Activated CD8-positive, alpha-beta memory T cell treated with anti-CD3 and anti-CD28 coated beads, Interleukin-2, amount 50 U/mL, for 1 hour (primary cell): ENCODE measurements at regions not wholly inside any gene's neighbourhood (a gene's known extent, or its start where the extent isn't known, plus 50 kb on each side); places are given as distances from the start of the nearest gene placed in this dataset.
"Not testable (repeated sequence)": the region's sequence is repeated elsewhere in the genome, so short reads cannot be mapped to it uniquely, and the experiment has no call there.

Experiments
- DNase-seq: peaks from one replicate; pipeline ENCODE4 v3.0.0-alpha.2; 2020; ENCODE audit errors: extremely low read depth

DNA sequence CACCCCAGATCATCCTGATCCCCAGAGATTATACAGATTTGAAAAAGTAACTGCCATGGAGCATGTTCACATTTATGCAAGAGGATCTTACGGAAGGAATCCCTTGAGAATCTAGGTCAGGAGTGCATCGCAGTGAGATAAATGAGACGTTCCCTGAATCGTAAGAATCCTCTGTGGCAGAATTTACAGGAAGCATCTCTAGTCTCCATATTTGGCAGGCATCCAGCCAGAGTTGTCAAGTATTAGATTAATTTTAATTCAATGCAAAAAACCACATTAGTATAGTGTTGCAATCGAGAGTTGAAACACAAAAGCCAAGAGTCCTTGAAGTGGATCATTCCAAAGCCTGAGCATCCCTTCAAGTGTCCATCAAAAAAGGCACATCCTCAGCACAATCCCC is 100.8 kb downstream of the RRAGC start:
- no peak for DNase-seq

DNA sequence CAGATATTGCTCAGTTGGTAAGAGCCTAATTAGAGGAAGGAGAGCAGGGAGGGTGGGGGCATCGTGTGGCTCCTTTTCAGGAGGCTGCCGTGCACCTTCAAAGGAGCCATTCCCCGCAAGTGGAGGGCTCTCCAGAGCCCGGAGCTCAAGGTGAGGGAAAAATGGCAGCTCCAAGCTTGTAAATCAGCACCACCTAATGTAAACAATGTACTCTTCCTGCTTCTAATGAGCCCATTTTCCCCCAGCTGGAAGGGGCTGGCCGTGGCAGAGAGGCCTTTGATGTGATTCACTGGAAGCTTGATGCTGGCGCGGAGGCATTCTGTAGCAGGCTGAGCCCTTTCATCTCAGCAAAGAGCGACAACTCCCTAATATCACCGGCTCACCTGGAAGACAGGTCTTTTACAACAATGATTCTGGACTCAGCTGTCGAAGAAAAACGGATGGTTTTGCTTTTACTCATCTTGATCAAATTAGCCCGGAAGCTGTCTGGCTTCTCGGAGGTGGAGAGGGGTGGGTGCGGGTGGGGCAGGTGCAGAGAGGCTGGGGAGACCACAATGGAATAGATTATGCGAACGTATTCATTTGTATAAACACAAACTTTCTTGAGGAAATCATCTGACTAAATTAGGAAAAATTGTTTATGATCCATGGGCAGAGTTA is 112.5 kb downstream of the RRAGC start:
- no peak for DNase-seq

- no peak for DNase-seq
These were observed 113.1 kb downstream of the RRAGC start for GRCh38 chr1:38746402-38746935.

DNA sequence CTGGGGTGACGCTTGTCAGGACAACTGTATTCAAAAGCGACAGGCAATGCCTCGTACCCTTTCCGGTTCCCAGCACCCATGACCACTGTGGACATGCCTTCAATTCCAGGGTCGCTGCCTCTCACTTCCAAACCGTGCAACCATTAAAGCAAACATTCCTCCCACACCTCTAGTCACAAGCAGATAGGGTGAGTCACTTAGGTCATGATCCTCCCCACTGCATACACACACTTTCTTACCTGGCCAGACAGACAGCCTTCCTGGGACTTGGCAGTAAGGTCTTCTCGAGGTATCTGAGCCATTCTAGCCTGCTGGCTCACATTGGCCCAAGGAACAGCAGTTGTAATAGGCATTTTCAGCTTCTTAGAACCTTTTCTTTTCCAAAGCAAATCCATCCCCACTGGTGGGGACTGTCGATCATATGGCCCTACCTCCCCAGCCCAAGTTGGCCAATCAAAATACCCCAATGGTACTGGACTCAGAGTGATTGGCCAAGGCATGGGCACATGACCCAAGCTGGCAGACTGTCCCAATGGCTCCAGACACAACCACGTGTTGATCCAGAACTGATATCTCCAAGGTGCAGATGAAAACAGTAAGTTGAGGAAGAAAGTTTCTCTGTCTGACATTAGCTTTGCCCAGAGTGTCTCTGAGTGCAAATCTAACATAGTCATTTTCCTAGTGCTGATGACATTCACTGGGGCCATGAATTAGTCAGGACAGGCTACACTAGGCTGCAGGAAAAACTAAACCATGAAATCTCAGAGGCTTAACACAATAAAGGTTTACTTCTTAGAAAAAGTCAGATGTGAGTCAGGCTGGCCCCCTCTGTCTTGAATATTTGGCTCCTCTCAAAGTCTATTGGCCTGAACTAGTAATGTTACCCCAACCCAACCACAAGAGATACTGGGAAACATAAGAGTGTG is 113.8 kb downstream of the RRAGC start:
- no peak for DNase-seq

DNA sequence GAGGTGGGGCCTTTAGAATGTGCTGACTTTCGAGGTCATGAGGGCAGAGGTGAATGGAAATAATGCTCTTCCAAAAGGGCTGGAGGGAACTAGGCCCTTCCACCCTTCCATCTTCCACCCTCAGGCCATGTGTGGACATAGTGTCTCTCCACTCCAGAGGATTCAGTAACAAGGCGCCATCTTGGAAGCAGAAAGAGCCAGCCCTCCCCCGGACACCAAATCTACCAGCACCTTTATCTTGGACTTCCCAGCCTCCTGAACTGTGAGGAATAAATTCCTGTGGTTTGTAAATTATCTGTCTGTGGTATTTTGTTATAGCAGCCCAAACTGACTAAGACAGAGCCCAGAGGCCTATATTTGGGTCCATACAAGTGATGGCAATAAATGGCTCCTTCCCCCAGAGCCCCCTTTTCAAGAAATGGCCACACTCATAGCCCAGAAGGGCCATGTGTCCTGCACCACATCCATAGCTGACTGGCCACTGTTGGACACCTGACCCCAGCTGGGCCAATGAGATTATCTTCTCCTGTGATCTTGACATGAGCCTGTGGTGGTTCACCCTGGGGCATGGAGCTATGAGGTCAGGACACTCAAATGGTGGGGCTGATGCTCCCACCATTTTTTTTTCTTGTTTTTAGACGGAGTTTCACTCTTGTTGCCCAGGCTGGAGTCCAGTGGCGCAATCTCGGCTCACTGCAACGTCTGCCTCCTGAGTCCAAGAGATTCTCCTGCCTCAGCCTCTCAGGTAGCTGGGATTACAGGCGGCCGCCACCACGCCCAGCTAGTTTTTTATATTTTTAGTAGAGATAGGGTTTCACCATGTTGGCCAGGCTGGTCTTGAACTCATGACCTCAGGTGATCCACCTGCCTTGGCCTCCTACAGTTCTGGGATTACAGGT is 114.9 kb downstream of the RRAGC start:
- no peak for DNase-seq

- no peak for DNase-seq
These were observed 116.4 kb downstream of the RRAGC start for GRCh38 chr1:38743184-38743583.

- no peak for DNase-seq
These were observed 118.2 kb downstream of the RRAGC start for GRCh38 chr1:38741341-38741740.

DNA sequence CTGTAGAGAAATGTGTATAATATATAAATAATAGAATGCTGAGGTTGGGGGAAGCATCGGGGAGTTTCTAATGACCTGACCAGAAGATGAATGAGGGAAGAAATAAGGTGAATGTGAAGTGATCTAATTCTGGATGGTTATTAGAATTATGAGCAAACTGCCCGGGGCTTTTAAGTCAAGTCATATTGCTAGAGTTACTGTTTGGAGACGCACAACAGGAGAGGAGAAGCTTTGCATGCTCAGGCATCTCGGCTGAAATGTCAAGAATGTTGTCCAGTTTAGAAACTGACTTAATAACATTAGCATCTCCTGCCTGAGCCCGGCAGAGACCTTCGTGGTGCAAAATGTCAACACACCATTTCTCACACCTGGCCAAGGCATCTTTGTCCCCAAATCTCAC is 119.1 kb downstream of the RRAGC start:
- DNase-seq = no peak

DNA sequence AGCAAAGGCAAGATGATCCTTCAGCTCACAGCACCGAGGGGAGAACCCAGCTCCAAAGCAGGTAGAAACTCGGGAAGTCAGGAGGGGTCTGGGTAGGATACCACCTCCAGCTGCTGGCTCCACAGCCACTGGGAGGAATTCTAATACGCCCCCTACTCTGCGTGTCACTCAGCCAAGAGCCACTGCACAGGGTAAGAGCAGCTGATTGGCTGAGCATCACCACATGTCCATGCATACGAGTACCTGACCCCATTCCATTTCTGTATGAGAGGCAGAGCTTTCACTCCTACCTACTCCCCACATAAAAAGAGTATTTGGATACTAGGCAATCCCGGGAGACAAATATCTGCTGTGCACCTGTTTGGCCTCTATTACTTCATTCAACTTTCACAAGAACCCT is 121.4 kb downstream of the RRAGC start:
- DNase-seq = no peak

DNA sequence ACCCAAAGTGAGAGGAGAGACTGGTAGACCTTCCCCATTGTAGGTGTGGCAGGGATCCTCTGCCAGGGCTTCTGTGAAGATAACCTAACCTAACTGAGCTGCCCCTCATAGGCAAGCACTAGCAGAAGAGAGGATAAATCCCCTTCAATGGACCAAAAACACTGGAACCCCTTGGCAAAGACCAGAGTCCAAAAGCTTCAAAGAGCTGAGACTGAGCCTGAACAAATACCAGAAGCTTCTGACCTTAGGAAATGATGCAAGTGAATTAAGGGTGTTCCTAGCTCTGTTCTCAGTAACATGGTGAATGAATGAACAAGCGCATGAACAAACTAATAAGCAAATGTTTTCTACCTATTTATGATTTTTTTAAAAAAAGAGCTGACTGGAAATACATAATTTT is 123.2 kb downstream of the RRAGC start:
- DNase-seq = no peak

DNA sequence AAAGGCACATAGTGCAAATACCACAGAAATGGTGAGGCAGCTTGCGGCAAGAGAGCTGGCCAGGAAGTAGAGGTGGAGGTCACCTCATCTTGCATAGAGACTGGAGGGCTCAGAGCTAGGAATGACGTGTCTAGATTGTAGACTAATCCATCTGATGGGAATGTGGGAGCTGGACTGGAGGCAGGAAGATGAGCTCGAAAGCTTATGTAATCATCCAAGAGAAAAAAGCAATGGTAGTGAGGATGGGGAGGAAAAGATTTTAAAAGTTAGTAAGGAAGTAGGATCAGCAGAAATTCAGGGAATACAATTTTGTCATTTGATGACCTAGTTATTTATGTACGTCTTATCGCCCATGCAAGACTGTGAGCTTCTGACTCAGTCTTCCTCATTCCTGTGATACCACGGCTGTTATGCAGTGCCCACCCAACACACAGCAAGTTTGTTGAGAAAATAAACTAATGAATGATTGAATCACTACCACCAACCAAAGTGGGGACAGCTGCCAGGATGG is 123.9 kb downstream of the RRAGC start:
- no peak for DNase-seq

DNA sequence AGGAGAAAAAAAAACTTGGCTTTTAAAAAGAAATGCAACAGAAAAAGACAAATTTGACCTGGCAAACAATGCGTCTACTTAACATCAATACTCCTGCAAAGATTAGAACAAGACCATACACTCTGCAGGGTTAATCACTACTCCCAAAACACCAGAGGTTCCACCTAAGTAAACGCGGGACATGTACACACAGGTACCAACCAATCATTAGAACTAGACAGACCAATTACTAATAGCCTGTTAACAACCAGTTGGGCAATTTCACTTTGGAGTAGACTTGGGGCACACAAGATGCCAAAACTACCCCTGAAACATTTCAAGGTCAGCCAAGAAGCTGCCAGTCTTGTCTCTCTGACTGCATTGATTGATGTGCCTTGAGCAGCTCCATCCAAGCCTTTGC is 125.8 kb downstream of the RRAGC start:
- no peak for DNase-seq

DNA sequence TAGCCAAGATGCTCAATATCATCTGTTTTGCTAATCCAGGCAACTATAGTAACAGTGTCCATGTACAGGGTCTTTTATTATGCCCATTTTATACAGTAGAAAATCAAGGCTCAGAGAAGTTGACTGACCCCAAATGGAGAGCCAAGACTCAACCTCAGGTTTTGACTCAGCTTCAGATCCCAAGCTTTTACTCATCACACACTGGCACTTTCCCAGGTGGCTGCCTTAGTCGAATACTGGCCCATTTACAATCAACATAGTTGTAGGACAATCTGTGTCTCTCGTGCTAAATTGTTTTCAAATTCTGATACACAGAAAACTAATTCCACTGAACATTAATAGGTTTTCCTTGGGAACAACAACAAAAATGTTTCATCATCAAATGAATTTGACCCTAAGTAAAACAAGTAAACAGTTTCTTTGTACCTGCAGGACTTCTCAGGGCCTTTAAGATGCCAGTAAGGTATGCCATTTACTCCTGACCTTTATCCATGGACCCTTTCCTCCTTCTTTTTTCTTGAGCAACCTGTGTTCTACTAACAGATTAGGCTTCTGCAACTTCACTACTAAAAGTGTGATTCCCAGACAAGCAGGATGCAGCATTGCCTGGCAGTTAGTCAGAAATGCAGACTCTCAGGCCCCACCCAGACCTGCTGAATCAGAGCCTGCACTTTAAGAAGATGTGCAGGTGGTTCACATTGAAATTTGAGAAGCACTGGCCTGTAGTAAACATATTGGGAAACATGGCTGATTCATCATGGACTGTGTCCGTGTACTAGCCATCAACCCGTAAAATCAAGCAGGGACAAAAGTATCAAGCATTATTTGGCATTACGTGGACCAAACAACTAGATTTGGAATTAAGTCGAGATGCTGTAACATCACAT is 128.8 kb downstream of the RRAGC start:
- no peak for DNase-seq

DNA sequence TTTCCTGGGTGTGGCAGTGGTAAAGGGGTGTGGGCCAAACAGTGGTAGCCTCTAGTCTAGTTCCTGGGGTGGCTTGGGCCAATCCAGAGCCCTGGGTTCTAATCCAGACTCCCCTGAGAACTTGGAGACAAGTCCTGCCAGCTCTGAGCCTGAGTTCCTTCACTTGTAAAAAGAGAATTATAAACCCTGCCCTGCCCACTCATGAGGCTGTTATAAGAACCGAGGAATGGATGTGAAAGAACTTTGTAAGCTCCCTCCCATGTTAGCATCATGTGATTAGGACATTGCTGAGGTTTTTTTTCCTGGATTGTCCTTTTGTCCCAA is 131.0 kb downstream of the RRAGC start:
- DNase-seq = no peak

- DNase-seq = no peak
These were observed 131.6 kb downstream of the RRAGC start for GRCh38 chr1:38727684-38728584.

DNA sequence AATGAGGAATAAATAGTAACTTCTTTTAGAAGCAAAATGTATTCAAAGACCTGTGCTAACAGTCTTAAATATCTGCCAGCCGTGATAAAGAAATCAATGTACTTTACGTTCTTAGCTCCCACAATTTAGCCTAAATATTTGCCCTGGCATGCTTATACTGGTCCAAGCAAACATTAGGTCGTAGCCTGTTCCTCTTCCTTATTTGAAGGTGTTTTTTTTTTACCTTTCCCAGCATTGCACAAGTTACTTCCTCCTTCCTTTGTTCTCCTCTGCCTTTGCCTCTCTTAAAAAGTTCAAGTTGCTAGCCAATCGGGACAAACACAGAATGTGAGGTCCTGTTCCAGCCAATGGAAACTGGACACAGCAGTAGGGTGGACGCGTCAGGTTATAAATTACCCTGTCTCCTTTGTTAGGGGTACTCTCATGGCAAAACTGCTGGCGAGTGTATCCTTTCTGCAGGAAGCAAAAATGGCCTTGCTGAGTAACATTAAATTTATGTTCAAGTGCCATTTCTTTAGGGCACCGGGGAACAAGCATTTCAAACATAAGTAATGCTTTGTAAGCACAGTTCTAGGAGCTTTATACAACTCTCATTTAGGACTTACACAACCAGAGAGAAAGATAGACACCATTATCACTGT is 134.1 kb downstream of the RRAGC start:
- not testable (repeated sequence) for DNase-seq

DNA sequence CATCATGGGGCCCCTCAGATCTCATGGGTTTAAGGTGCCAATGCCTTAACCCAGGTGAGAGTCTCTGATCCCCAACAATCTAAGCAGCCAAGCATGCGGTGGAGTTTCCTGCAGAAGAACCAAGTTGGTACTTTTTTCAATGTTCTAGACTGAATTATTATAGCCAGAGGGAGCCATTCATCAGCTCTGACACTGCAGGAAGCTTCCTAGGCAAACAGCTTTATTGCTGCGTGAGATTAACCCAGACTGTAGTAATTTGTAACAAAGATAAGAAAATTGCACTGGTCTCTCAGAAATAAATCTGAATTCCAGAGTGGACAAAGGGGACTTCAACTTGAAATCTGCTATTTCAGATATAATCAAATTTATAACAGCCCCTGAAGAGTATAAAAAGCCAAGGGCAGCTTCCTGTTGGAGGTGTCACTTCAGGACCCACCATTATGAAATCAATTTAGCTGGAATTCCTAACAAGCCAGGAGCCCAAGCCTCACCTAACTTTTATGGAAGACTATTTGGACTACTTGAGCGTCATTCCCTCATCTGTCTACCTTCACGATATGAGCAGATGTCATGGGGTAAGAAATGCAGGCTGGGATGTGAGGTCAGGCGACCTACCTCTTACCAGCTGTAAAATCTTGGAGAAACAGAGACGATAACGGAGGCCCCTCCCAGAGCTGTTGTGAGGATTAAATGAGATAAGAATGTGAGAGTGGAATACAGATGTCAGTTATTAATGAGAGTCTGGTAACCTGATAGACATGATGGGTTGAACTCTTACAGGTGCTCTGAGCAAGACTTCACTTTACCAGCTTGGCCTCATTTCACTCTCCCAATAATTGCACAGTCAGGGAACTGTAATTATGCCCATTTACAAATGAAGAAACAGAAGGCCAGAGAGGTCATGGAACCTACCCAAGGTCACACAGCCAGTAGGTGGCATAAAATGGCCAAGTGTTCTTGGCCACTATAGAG is 135.1 kb downstream of the RRAGC start:
- DNase-seq = no peak

GRCh38 chr1:38721816-38722215 is 137.8 kb downstream of the RRAGC start:
- no peak for DNase-seq
